ENCODE measurements at regions not wholly inside any gene's neighbourhood (a gene's known extent, or its start where the extent isn't known, plus 50 kb on each side); places are given as distances from the start of the nearest gene placed in this dataset.

GRCh38 chr6:23981923-23982322 lies 144.1 kb upstream of the NRSN1 start:
- no peak overlapping the region for H3K4me3 ChIP-seq
- no peak for DNase-seq (ENCODE audit: low read depth in 1 of 2, low spot score in 1 of 2)
- H3K27ac ChIP-seq = no peak overlapping the region
- FAIRE-seq = no peak
- TF ChIP-seq ZNF302 (CRISPR knock-in tag; IDR thresholded peaks at IDR 0.05) (no peak), HOXB13 (CRISPR knock-in tag; IDR thresholded peaks at IDR 0.05; ENCODE audit: low read depth) (no peak), FOSB (CRISPR knock-in tag; IDR thresholded peaks at IDR 0.05) (no peak), HOXB5 (CRISPR knock-in tag; IDR thresholded peaks at IDR 0.05) (no peak), MAFK (IDR thresholded peaks at IDR 0.05; ENCODE audit: partially characterized antibody) (no peak), RFX5 (IDR thresholded peaks at IDR 0.05) (no peak), CHD4 (IDR thresholded peaks at IDR 0.05; ENCODE audit: borderline replicate concordance) (no peak), HES2 (IDR thresholded peaks at IDR 0.05) (no peak), ZFP36 (IDR thresholded peaks at IDR 0.05; ENCODE audit: borderline replicate concordance, partially characterized antibody) (no peak), PHF8 (IDR thresholded peaks at IDR 0.05; ENCODE audit: borderline replicate concordance, low read depth) (no peak), BHLHE40 (IDR thresholded peaks at IDR 0.05; ENCODE audit: low read depth, low read length) (no peak)
- TF ChIP-seq, protein P1, sequence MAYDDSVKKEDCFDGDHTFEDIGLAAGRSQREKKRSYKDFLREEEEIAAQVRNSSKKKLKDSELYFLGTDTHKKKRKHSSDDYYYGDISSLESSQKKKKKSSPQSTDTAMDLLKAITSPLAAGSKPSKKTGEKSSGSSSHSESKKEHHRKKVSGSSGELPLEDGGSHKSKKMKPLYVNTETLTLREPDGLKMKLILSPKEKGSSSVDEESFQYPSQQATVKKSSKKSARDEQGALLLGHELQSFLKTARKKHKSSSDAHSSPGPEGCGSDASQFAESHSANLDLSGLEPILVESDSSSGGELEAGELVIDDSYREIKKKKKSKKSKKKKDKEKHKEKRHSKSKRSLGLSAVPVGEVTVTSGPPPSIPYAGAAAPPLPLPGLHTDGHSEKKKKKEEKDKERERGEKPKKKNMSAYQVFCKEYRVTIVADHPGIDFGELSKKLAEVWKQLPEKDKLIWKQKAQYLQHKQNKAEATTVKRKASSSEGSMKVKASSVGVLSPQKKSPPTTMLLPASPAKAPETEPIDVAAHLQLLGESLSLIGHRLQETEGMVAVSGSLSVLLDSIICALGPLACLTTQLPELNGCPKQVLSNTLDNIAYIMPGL (CRISPR knock-in tag; IDR thresholded peaks at IDR 0.05; ENCODE audit: borderline replicate concordance) = no peak
- no peak for ATAC-seq
- no peaks in the 10 kb centered on the region for H3K4me1 ChIP-seq
- ChIA-PET POLR2A (no interaction called here), CTCF (no interaction called here)
- no peaks in the 10 kb centered on the region for H3K9me3 ChIP-seq
- whole genome bisulfite sequencing (ENCODE audit: missing lambda C conversion rate) = 44% methylated on average over 6 of the region's 6 CpGs
- no peak overlapping the region for H3K4me2 ChIP-seq

- CTCF ChIA-PET = no interaction called here
- Histone ChIP-seq H3K4me3 (no peak overlapping the region), H3K27ac (no peak overlapping the region), H3K9me3 (no peaks in the 10 kb centered on the region), H3K4me1 (no peaks in the 10 kb centered on the region), H3K4me2 (no peak overlapping the region)
- POLR2A ChIA-PET = no interaction called here
- no peak for DNase-seq (ENCODE audit: low read depth in 1 of 2, low spot score in 1 of 2)
- 15% methylated on average over 2 of the region's 2 CpGs for WGBS (ENCODE audit: missing lambda C conversion rate)
- no peak for FAIRE-seq
- no peak for ATAC-seq
- no peak for TF ChIP-seq CBX8 (IDR thresholded peaks at IDR 0.05)
- no peak for TF ChIP-seq CHD4 (IDR thresholded peaks at IDR 0.05; ENCODE audit: borderline replicate concordance)
- TF ChIP-seq ZC3H11A (IDR thresholded peaks at IDR 0.05) = no peak
- no peak for TF ChIP-seq HDAC2 (IDR thresholded peaks at IDR 0.05)
- TF ChIP-seq HOXB5 (CRISPR knock-in tag; IDR thresholded peaks at IDR 0.05) = no peak
- TF ChIP-seq, protein P2, sequence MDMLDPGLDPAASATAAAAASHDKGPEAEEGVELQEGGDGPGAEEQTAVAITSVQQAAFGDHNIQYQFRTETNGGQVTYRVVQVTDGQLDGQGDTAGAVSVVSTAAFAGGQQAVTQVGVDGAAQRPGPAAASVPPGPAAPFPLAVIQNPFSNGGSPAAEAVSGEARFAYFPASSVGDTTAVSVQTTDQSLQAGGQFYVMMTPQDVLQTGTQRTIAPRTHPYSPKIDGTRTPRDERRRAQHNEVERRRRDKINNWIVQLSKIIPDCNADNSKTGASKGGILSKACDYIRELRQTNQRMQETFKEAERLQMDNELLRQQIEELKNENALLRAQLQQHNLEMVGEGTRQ (IDR thresholded peaks at IDR 0.05) = no peak
- TF ChIP-seq EHF (CRISPR knock-in tag; IDR thresholded peaks at IDR 0.05) = no peak
- TF ChIP-seq GATA3 (IDR thresholded peaks at IDR 0.05; ENCODE audit: borderline replicate concordance) = no peak
- TF ChIP-seq MYC (IDR thresholded peaks at IDR 0.05; ENCODE audit: borderline replicate concordance, low read length) = no peak
- TF ChIP-seq HOXA7 (CRISPR knock-in tag; IDR thresholded peaks at IDR 0.05) = no peak
- TF ChIP-seq CHD2 (IDR thresholded peaks at IDR 0.05; ENCODE audit: low read length, partially characterized antibody) = no peak
- no peak for TF ChIP-seq ZNF302 (CRISPR knock-in tag; IDR thresholded peaks at IDR 0.05)
- no peak for TF ChIP-seq MAZ (IDR thresholded peaks at IDR 0.05; ENCODE audit: borderline replicate concordance, low read depth, low read length)
Measured at GRCh38 chr6:23983735-23984134, 142.3 kb upstream of the NRSN1 start.

- no peak overlapping the region for H3K4me2 ChIP-seq
- FAIRE-seq (no peak), ATAC-seq (no peak), DNase-seq (ENCODE audit: low read depth in 1 of 2, low spot score in 1 of 2) (no peak)
- no peaks in the 10 kb centered on the region for H3K9me3 ChIP-seq
- H3K4me3 ChIP-seq = no peak overlapping the region
- H3K4me1 ChIP-seq = no peaks in the 10 kb centered on the region
- WGBS (ENCODE audit: missing lambda C conversion rate) = 75% methylated on average over 4 of the region's 4 CpGs
- ChIA-PET POLR2A (no interaction called here), CTCF (no interaction called here)
- TF ChIP-seq FOSB (CRISPR knock-in tag; IDR thresholded peaks at IDR 0.05) = no peak
- TF ChIP-seq, protein P3, sequence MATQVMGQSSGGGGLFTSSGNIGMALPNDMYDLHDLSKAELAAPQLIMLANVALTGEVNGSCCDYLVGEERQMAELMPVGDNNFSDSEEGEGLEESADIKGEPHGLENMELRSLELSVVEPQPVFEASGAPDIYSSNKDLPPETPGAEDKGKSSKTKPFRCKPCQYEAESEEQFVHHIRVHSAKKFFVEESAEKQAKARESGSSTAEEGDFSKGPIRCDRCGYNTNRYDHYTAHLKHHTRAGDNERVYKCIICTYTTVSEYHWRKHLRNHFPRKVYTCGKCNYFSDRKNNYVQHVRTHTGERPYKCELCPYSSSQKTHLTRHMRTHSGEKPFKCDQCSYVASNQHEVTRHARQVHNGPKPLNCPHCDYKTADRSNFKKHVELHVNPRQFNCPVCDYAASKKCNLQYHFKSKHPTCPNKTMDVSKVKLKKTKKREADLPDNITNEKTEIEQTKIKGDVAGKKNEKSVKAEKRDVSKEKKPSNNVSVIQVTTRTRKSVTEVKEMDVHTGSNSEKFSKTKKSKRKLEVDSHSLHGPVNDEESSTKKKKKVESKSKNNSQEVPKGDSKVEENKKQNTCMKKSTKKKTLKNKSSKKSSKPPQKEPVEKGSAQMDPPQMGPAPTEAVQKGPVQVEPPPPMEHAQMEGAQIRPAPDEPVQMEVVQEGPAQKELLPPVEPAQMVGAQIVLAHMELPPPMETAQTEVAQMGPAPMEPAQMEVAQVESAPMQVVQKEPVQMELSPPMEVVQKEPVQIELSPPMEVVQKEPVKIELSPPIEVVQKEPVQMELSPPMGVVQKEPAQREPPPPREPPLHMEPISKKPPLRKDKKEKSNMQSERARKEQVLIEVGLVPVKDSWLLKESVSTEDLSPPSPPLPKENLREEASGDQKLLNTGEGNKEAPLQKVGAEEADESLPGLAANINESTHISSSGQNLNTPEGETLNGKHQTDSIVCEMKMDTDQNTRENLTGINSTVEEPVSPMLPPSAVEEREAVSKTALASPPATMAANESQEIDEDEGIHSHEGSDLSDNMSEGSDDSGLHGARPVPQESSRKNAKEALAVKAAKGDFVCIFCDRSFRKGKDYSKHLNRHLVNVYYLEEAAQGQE (IDR thresholded peaks at IDR 0.05) = no peak
- no peak for TF ChIP-seq JUNB (IDR thresholded peaks at IDR 0.05)
- TF ChIP-seq NR3C1 (IDR thresholded peaks at IDR 0.05) = no peak
- no peak overlapping the region for H3K27ac ChIP-seq
Measured at GRCh38 chr6:23985015-23985414, 141.0 kb upstream of the NRSN1 start.

Measured in A549 (cell line).